B cell (primary cell): ENCODE measurements at regions not wholly inside any gene's neighbourhood (a gene's known extent, or its start where the extent isn't known, plus 50 kb on each side); places are given as distances from the start of the nearest gene placed in this dataset.

Source experiments
- ATAC-seq: fragments of 200-7000 bp; cut with Tn5 transposase; one replicate; pipeline ENCODE4 v1.10.0; 2021; ENCODE audit warnings: low read depth, mild to moderate bottlenecking, moderate number of reproducible peaks, moderate library complexity
- CTCF ChIA-PET: fragments of 350-600 bp; sonication (Branson Sonifier 250); formaldehyde crosslinking; loops from one replicate; lab custom pipeline; 2021; ENCODE audit warnings: antibody characterized with exemption, inconsistent platforms; lab: Charles Lee
- POLR2A ChIA-PET: fragments of 350-600 bp; sonication (Branson Sonifier 250); formaldehyde crosslinking; loops from one replicate; lab custom pipeline; 2021; ENCODE audit warnings: antibody characterized with exemption; lab: Charles Lee
- DNase-seq: peaks from one replicate; pipeline ENCODE4 v3.0.0; 2013
- H2AFZ ChIP-seq: 2 replicates; pipeline ENCODE4 v1.6.1; 2012; ENCODE audit warnings: mild to moderate bottlenecking, low read depth, low read length; ENCODE audit not compliant: insufficient read depth, poor library complexity, severe bottlenecking
- H3K27ac ChIP-seq, 2 donors: 1 replicate in 1 of 2; 2 replicates in 1 of 2; pipeline ENCODE4 v1.5.1; 2012 to 2013; ENCODE audit warnings: low read length in 2 of 2, mild to moderate bottlenecking in 2 of 2, moderate library complexity in 1 of 2
- H3K27me3 ChIP-seq, 4 experiments: fragments of 200-600 bp in 1 of 4; sonication (generic) in 1 of 4; replicated peaks in 1 of 4; 1 replicate in 2 of 4; 2 replicates in 2 of 4; pipeline versions ENCODE4 v1.6.1 to v1.7.0; 2013 to 2016; ENCODE audit warnings: low read length in 3 of 4, mild to moderate bottlenecking in 2 of 4, mixed read lengths in 1 of 4, moderate library complexity in 1 of 4; ENCODE audit not compliant: insufficient read depth in 4 of 4, control insufficient read depth in 3 of 4; ENCODE audit errors: control extremely low read depth in 1 of 4
- H3K36me3 ChIP-seq, 2 experiments: replicated peaks in 1 of 2; 1 replicate in 1 of 2; 2 replicates in 1 of 2; pipeline versions ENCODE4 v1.6.1 to v1.7.1; 2013; ENCODE audit warnings: low read length in 1 of 2; ENCODE audit not compliant: insufficient read depth in 2 of 2, control insufficient read depth in 1 of 2; ENCODE audit errors: control extremely low read depth in 1 of 2, extremely low read depth in 1 of 2
- H3K4me1 ChIP-seq, 2 donors: fragments of 200-600 bp in 1 of 2; sonication (generic) in 1 of 2; 1 replicate in 1 of 2; 2 replicates in 1 of 2; pipeline versions ENCODE4 v1.5.1 to v1.6.1; 2013 to 2017; ENCODE audit warnings: low read length in 2 of 2; ENCODE audit not compliant: control insufficient read depth in 2 of 2, insufficient read depth in 2 of 2
- H3K4me2 ChIP-seq: replicated peaks from 2 replicates; pipeline ENCODE3; 2012; ENCODE audit warnings: mild to moderate bottlenecking, low read depth, low read length; ENCODE audit not compliant: poor library complexity, severe bottlenecking
- H3K4me3 ChIP-seq, 5 experiments: fragments of 200-600 bp in 1 of 5; sonication (generic) in 1 of 5; 1 replicate in 3 of 5; 2 replicates in 2 of 5; pipeline versions ENCODE4 v1.5.1 to v1.7.0; 2011 to 2016; ENCODE audit warnings: low read length in 4 of 5, mild to moderate bottlenecking in 4 of 5, low read depth in 2 of 5, control low read depth in 1 of 5, moderate library complexity in 1 of 5; ENCODE audit not compliant: insufficient read depth in 1 of 5; ENCODE audit errors: control extremely low read depth in 1 of 5, extremely low read depth in 1 of 5
- H3K79me2 ChIP-seq: fragments of 200-600 bp; sonication (generic); one replicate; pipeline ENCODE4 v1.6.0; 2016; ENCODE audit warnings: low read length; ENCODE audit not compliant: control insufficient read depth, insufficient read depth
- H3K9ac ChIP-seq: fragments of 200-600 bp; sonication (generic); 2 replicates; pipeline ENCODE4 v1.6.1; 2017; ENCODE audit warnings: mild to moderate bottlenecking, low read length, moderate library complexity
- H3K9me3 ChIP-seq, 3 donors: one replicate each; pipeline versions ENCODE4 v1.6.1 to v1.7.1; 2013; ENCODE audit warnings: low read length in 2 of 3; ENCODE audit not compliant: control insufficient read depth in 2 of 3, insufficient read depth in 1 of 3; ENCODE audit errors: control extremely low read depth in 1 of 3
- H4K20me1 ChIP-seq: 2 replicates; pipeline ENCODE4 v1.6.0; 2012; ENCODE audit warnings: mild to moderate bottlenecking, low read length; ENCODE audit not compliant: insufficient read depth, control insufficient read depth, poor library complexity, severe bottlenecking
- H3K27ac Mint-ChIP-seq: one replicate; pipeline ENCODE4 v1.8.0; 2021; ENCODE audit warnings: mixed read lengths
- H3K27me3 Mint-ChIP-seq: one replicate; pipeline ENCODE4 v1.8.0; 2021; ENCODE audit warnings: mixed read lengths
- H3K4me1 Mint-ChIP-seq: one replicate; pipeline ENCODE4 v1.8.0; 2021; ENCODE audit warnings: mixed read lengths
- H3K4me3 Mint-ChIP-seq: one replicate; pipeline ENCODE4 v1.8.0; 2021; ENCODE audit warnings: mixed read lengths
- H3K9me3 Mint-ChIP-seq: one replicate; pipeline ENCODE4 v1.8.0; 2022; ENCODE audit warnings: mixed read lengths; ENCODE audit not compliant: insufficient read depth
- EZH2 ChIP-seq: IDR thresholded peaks from 2 replicates; pipeline ENCODE4 v1.6.1; 2012; ENCODE audit warnings: borderline replicate concordance, low read depth, mild to moderate bottlenecking, moderate library complexity, low read length; ENCODE audit not compliant: insufficient read depth, poor library complexity, severe bottlenecking
- WGBS: methylation state at CpG from one replicate; pipeline ENCODE4 v1.1.5; 2013; ENCODE audit warnings: missing lambda C conversion rate; ENCODE audit not compliant: insufficient coverage; 5-methylcytosine and 5-hydroxymethylcytosine counted together
- intact Hi-C: fragments of 100-400 bp; cut with micrococcal nuclease; formaldehyde crosslinking; loops from one replicate; pipeline ENCODE4 v1.10.0; 2022
- TF ChIP-seq, protein P1 (sequence below): fragments of 200-600 bp; IDR thresholded peaks from one replicate; pipeline ENCODE4 v1.8.0; 2022; ENCODE audit warnings: antibody characterized with exemption, mild to moderate bottlenecking

DNA sequence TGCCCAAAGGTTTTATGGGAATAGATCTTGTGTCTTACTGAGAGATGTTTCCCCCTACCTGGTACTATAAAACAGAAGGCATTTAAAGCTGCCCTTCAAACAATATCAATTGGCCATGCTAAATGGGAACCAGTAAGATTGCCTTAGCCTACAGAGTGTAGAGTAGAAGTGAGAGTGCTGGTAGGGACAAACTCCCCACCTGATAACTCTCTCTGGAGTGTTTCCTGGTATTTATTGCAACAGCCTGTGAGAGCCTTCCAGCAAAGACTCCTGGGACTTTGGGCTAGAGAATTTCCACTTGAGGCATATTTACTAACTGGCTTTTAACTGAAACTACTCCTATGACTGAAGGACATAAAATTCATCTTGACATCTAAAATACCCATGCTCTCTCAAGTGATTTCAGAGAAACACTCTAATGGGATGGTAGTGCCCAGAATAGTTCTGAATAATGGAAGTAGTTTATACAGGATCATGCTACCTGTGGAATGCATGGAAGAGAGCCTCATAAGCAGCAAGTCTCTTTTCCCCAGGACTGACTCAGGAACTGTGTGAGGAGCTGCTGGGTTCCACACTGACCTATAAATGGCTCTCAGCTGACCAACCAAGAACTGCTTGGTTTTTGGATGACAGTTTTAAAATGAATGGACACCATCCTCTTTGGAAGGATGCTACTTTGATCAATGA lies 132.7 kb upstream of the SLITRK5 start:
- Histone ChIP-seq H3K9ac (no peak overlapping the region), H3K27ac (no peak overlapping the region), H3K27me3 (no peaks in the 10 kb centered on the region), H3K36me3 (no peaks in the 10 kb centered on the region), H3K4me2 (no peak overlapping the region), H3K4me1 (no peaks in the 10 kb centered on the region), H2AFZ (no peak overlapping the region), H3K9me3 (peaks cover 0 to 4% (median 0%) of the 10 kb centered on the region in 3 donors), H4K20me1 (no peaks in the 10 kb centered on the region), H3K4me3 (no peak overlapping the region), H3K79me2 (no peaks in the 10 kb centered on the region)
- H3K27me3 Mint-ChIP-seq: no peaks in the 10 kb centered on the region
- no peaks in the 10 kb centered on the region for H3K4me1 Mint-ChIP-seq
- intact Hi-C loops: no loop called here
- H3K27ac Mint-ChIP-seq: no peak overlapping the region
- ChIA-PET CTCF (no interaction called here), POLR2A (no interaction called here)
- H3K4me3 Mint-ChIP-seq: no peak overlapping the region
- TF ChIP-seq EZH2: no peak
- TF ChIP-seq, protein P1, sequence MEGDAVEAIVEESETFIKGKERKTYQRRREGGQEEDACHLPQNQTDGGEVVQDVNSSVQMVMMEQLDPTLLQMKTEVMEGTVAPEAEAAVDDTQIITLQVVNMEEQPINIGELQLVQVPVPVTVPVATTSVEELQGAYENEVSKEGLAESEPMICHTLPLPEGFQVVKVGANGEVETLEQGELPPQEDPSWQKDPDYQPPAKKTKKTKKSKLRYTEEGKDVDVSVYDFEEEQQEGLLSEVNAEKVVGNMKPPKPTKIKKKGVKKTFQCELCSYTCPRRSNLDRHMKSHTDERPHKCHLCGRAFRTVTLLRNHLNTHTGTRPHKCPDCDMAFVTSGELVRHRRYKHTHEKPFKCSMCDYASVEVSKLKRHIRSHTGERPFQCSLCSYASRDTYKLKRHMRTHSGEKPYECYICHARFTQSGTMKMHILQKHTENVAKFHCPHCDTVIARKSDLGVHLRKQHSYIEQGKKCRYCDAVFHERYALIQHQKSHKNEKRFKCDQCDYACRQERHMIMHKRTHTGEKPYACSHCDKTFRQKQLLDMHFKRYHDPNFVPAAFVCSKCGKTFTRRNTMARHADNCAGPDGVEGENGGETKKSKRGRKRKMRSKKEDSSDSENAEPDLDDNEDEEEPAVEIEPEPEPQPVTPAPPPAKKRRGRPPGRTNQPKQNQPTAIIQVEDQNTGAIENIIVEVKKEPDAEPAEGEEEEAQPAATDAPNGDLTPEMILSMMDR: no peak
- ATAC-seq: no peak
- DNase-seq: no peak
- peaks cover 6% of the 10 kb centered on the region for H3K9me3 Mint-ChIP-seq

DNA sequence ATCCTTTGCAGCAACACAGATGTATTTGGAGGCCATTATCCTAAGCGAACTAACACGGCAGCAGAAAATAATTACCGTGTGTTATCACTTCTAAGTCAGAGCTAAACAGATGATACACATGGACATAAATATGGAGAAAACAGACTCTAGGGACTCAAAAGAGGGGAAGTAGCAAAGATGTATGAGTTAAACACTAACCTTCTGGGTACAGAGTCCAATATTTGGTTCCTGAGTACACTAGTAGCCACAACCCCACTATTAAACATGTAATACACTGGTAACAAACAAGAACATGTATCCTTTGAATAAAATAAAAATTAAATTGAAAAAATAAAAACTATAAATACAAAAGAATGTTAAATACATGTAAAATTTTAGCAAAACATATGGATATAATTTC lies 118.0 kb upstream of the SLITRK5 start:
- no peak for DNase-seq
- H4K20me1 ChIP-seq: no peaks in the 10 kb centered on the region
- H3K9me3 ChIP-seq: no peaks in the 10 kb centered on the region
- ChIA-PET CTCF (no interaction called here), POLR2A (no interaction called here)
- H3K27ac Mint-ChIP-seq: no peak overlapping the region
- TF ChIP-seq EZH2: no peak
- TF ChIP-seq, protein P1: no peak
- H3K4me3 Mint-ChIP-seq: no peak overlapping the region
- intact Hi-C loops: no loop called here
- no peak overlapping the region for H3K27ac ChIP-seq
- H2AFZ ChIP-seq: no peak overlapping the region
- no peak overlapping the region for H3K4me2 ChIP-seq
- no peaks in the 10 kb centered on the region for H3K9me3 Mint-ChIP-seq
- no peak overlapping the region for H3K9ac ChIP-seq
- H3K4me3 ChIP-seq: no peak overlapping the region
- no peaks in the 10 kb centered on the region for H3K27me3 Mint-ChIP-seq
- no peaks in the 10 kb centered on the region for H3K4me1 Mint-ChIP-seq
- no peaks in the 10 kb centered on the region for H3K4me1 ChIP-seq
- no peaks in the 10 kb centered on the region for H3K79me2 ChIP-seq
- no peaks in the 10 kb centered on the region for H3K36me3 ChIP-seq
- no CpG with 5 or more reads among the region's 3 CpGs for WGBS
- no peaks in the 10 kb centered on the region for H3K27me3 ChIP-seq
- ATAC-seq: no peak
